OCI-LY1 (cell line): ENCODE measurements at regions not wholly inside any gene's neighbourhood (a gene's known extent, or its start where the extent isn't known, plus 50 kb on each side); places are given as distances from the start of the nearest gene placed in this dataset.

Experiments
- EZH2 ChIP-seq: fragments of 200-600 bp; sonication (generic), shearing (Covaris generic); IDR thresholded peaks from 2 replicates; pipeline ENCODE4 v1.8.0; 2017; ENCODE audit warnings: borderline replicate concordance, mixed run types, mild to moderate bottlenecking, antibody characterized with exemption, low read length, moderate library complexity, mixed read lengths
- TF ChIP-seq, protein P1 (sequence below): fragments of 200-600 bp; sonication (generic), shearing (Covaris generic); IDR thresholded peaks from 2 replicates; pipeline ENCODE4 v1.5.1; 2017; ENCODE audit warnings: mild to moderate bottlenecking, antibody characterized with exemption, low read length, moderate library complexity, mixed read lengths

DNA sequence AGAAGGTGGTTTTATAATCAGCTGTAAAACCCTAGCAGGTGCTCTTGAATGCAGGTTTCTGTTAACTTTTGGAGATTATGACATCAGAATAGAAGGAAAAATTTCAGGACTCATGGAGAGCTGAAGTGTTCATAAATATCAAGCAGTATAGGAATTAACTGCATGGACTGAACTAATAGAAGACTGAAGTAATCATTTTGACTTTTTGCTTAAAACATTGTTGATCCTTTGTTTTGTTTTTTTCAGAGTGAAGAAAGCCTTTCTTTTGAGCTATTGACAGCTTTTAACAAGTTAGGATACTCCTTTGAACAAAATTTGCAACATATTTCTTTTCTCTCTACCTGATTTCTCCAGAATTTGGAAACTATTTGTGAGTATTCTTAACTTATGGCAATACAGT lies 70.6 kb upstream of the DAZL start:
- TF ChIP-seq, protein P1, sequence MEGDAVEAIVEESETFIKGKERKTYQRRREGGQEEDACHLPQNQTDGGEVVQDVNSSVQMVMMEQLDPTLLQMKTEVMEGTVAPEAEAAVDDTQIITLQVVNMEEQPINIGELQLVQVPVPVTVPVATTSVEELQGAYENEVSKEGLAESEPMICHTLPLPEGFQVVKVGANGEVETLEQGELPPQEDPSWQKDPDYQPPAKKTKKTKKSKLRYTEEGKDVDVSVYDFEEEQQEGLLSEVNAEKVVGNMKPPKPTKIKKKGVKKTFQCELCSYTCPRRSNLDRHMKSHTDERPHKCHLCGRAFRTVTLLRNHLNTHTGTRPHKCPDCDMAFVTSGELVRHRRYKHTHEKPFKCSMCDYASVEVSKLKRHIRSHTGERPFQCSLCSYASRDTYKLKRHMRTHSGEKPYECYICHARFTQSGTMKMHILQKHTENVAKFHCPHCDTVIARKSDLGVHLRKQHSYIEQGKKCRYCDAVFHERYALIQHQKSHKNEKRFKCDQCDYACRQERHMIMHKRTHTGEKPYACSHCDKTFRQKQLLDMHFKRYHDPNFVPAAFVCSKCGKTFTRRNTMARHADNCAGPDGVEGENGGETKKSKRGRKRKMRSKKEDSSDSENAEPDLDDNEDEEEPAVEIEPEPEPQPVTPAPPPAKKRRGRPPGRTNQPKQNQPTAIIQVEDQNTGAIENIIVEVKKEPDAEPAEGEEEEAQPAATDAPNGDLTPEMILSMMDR = no peak
- TF ChIP-seq EZH2 = no peak
